ENCODE measurements at regions not wholly inside any gene's neighbourhood (a gene's known extent, or its start where the extent isn't known, plus 50 kb on each side); places are given as distances from the start of the nearest gene placed in this dataset.
"Not testable (repeated sequence)": the region's sequence is repeated elsewhere in the genome, so short reads cannot be mapped to it uniquely, and the experiment has no call there.

GRCh38 chr12:62069976-62070375 lies 190.2 kb upstream of the USP15 start:
- no peaks in the 10 kb centered on the region for H3K27me3 ChIP-seq (ENCODE audit: control insufficient read depth, insufficient read depth, low read length)
- no peaks in the 10 kb centered on the region for H3K9me3 ChIP-seq (ENCODE audit: control insufficient read depth, insufficient read depth, low read length)
- no peaks in the 10 kb centered on the region for H3K4me1 ChIP-seq (ENCODE audit: control insufficient read depth, insufficient read depth, low read length)
- H3K27ac ChIP-seq (ENCODE audit: low read depth, low read length), result no peak overlapping the region
- no peak for DNase-seq (ENCODE audit: low read depth in 4 of 6, low spot score in 6 of 6)
- no peak overlapping the region for H3K4me3 ChIP-seq (ENCODE audit: low read depth, low read length)
- no peaks in the 10 kb centered on the region for H3K36me3 ChIP-seq (ENCODE audit: control insufficient read depth, insufficient read depth, low read length)

GRCh38 chr12:62073236-62073635 lies 187.0 kb upstream of the USP15 start:
- H3K36me3 ChIP-seq (ENCODE audit: control insufficient read depth, insufficient read depth, low read length); H3K27ac ChIP-seq (ENCODE audit: low read depth, low read length); DNase-seq (ENCODE audit: low read depth in 4 of 6, low spot score in 6 of 6); H3K4me1 ChIP-seq (ENCODE audit: control insufficient read depth, insufficient read depth, low read length); H3K4me3 ChIP-seq (ENCODE audit: low read depth, low read length); H3K27me3 ChIP-seq (ENCODE audit: control insufficient read depth, insufficient read depth, low read length); H3K9me3 ChIP-seq (ENCODE audit: control insufficient read depth, insufficient read depth, low read length): not testable (repeated sequence)

GRCh38 chr12:62075870-62076269 lies 184.3 kb upstream of the USP15 start:
- Histone ChIP-seq H3K9me3 (ENCODE audit: control insufficient read depth, insufficient read depth, low read length) (no peaks in the 10 kb centered on the region), H3K27me3 (ENCODE audit: control insufficient read depth, insufficient read depth, low read length) (no peaks in the 10 kb centered on the region)
- no CpG with 5 or more reads among the region's 1 CpG for WGBS (ENCODE audit: insufficient coverage)

GRCh38 chr12:62078020-62078419 lies 182.2 kb upstream of the USP15 start:
- 63% methylated on average over 3 of the region's 6 CpGs for WGBS (ENCODE audit: insufficient coverage)
- H3K27ac ChIP-seq (ENCODE audit: low read depth, low read length), result no peak overlapping the region
- no peak for DNase-seq (ENCODE audit: low read depth in 4 of 6, low spot score in 6 of 6)
- no peak overlapping the region for H3K4me3 ChIP-seq (ENCODE audit: low read depth, low read length)
- H3K9me3 ChIP-seq (ENCODE audit: control insufficient read depth, insufficient read depth, low read length), result no peaks in the 10 kb centered on the region
- H3K27me3 ChIP-seq (ENCODE audit: control insufficient read depth, insufficient read depth, low read length), result no peaks in the 10 kb centered on the region
- H3K4me1 ChIP-seq (ENCODE audit: control insufficient read depth, insufficient read depth, low read length), result no peaks in the 10 kb centered on the region
- H3K36me3 ChIP-seq (ENCODE audit: control insufficient read depth, insufficient read depth, low read length), result no peaks in the 10 kb centered on the region

More at GRCh38 chr12:62075870-62076269, 184.3 kb upstream of the USP15 start:
- Histone ChIP-seq H3K36me3 (ENCODE audit: control insufficient read depth, insufficient read depth, low read length) (no peaks in the 10 kb centered on the region), H3K27ac (ENCODE audit: low read depth, low read length) (no peak overlapping the region), H3K4me1 (ENCODE audit: control insufficient read depth, insufficient read depth, low read length) (no peaks in the 10 kb centered on the region), H3K4me3 (ENCODE audit: low read depth, low read length) (no peak overlapping the region)
- no peak for DNase-seq (ENCODE audit: low read depth in 4 of 6, low spot score in 6 of 6)

- no peak overlapping the region for H3K4me3 ChIP-seq (ENCODE audit: low read depth, low read length)
- no peak overlapping the region for H3K27ac ChIP-seq (ENCODE audit: low read depth, low read length)
- DNase-seq (ENCODE audit: low read depth in 4 of 6, low spot score in 6 of 6), result no peak
- H3K27me3 ChIP-seq (ENCODE audit: control insufficient read depth, insufficient read depth, low read length), result no peaks in the 10 kb centered on the region
- peaks cover 2% of the 10 kb centered on the region for H3K9me3 ChIP-seq (ENCODE audit: control insufficient read depth, insufficient read depth, low read length)
- 86% methylated on average over 1 of the region's 1 CpG for WGBS (ENCODE audit: insufficient coverage)
- no peaks in the 10 kb centered on the region for H3K4me1 ChIP-seq (ENCODE audit: control insufficient read depth, insufficient read depth, low read length)
- no peaks in the 10 kb centered on the region for H3K36me3 ChIP-seq (ENCODE audit: control insufficient read depth, insufficient read depth, low read length)
Measured at GRCh38 chr12:62082448-62082847, 177.8 kb upstream of the USP15 start.

GRCh38 chr12:62098132-62098531 lies 162.1 kb upstream of the USP15 start:
- Histone ChIP-seq H3K36me3 (ENCODE audit: control insufficient read depth, insufficient read depth, low read length) (no peaks in the 10 kb centered on the region), H3K4me1 (ENCODE audit: control insufficient read depth, insufficient read depth, low read length) (no peaks in the 10 kb centered on the region), H3K27ac (ENCODE audit: low read depth, low read length) (no peak overlapping the region), H3K9me3 (ENCODE audit: control insufficient read depth, insufficient read depth, low read length) (no peaks in the 10 kb centered on the region), H3K4me3 (ENCODE audit: low read depth, low read length) (no peak overlapping the region), H3K27me3 (ENCODE audit: control insufficient read depth, insufficient read depth, low read length) (no peaks in the 10 kb centered on the region)
- 67% methylated on average over 1 of the region's 3 CpGs for WGBS (ENCODE audit: insufficient coverage)
- DNase-seq (ENCODE audit: low read depth in 4 of 6, low spot score in 6 of 6), result no peak

- Histone ChIP-seq H3K36me3 (ENCODE audit: control insufficient read depth, insufficient read depth, low read length) (no peaks in the 10 kb centered on the region), H3K27me3 (ENCODE audit: control insufficient read depth, insufficient read depth, low read length) (no peaks in the 10 kb centered on the region), H3K4me3 (ENCODE audit: low read depth, low read length) (no peak overlapping the region), H3K27ac (ENCODE audit: low read depth, low read length) (no peak overlapping the region), H3K4me1 (ENCODE audit: control insufficient read depth, insufficient read depth, low read length) (no peaks in the 10 kb centered on the region), H3K9me3 (ENCODE audit: control insufficient read depth, insufficient read depth, low read length) (no peaks in the 10 kb centered on the region)
- peak in 1 of 6 donors; percentile 16 for DNase-seq (ENCODE audit: low read depth in 4 of 6, low spot score in 6 of 6)
Measured at GRCh38 chr12:62103748-62104147, 156.5 kb upstream of the USP15 start.

GRCh38 chr12:62106547-62107185 lies 153.5 kb upstream of the USP15 start:
- Histone ChIP-seq H3K27me3 (ENCODE audit: control insufficient read depth, insufficient read depth, low read length) (no peaks in the 10 kb centered on the region), H3K4me3 (ENCODE audit: low read depth, low read length) (no peak overlapping the region), H3K4me1 (ENCODE audit: control insufficient read depth, insufficient read depth, low read length) (no peaks in the 10 kb centered on the region), H3K27ac (ENCODE audit: low read depth, low read length) (no peak overlapping the region), H3K9me3 (ENCODE audit: control insufficient read depth, insufficient read depth, low read length) (no peaks in the 10 kb centered on the region), H3K36me3 (ENCODE audit: control insufficient read depth, insufficient read depth, low read length) (no peaks in the 10 kb centered on the region)
- peak in 5 of 6 donors; percentile 9 to 89 (median 23) for DNase-seq (ENCODE audit: low read depth in 4 of 6, low spot score in 6 of 6)
- 50% methylated on average over 2 of the region's 8 CpGs for WGBS (ENCODE audit: insufficient coverage)

- H3K9me3 ChIP-seq (ENCODE audit: control insufficient read depth, insufficient read depth, low read length), result no peaks in the 10 kb centered on the region
- WGBS (ENCODE audit: insufficient coverage), result 68% methylated on average over 10 of the region's 10 CpGs
Measured at GRCh38 chr12:62113366-62114011, 146.7 kb upstream of the USP15 start.

GRCh38 chr12:62116986-62117385 lies 143.2 kb upstream of the USP15 start:
- H3K4me3 ChIP-seq (ENCODE audit: low read depth, low read length), result no peak overlapping the region
- no peak for DNase-seq (ENCODE audit: low read depth in 4 of 6, low spot score in 6 of 6)
- no CpG with 5 or more reads among the region's 2 CpGs for WGBS (ENCODE audit: insufficient coverage)
- H3K4me1 ChIP-seq (ENCODE audit: control insufficient read depth, insufficient read depth, low read length), result no peaks in the 10 kb centered on the region
- no peak overlapping the region for H3K27ac ChIP-seq (ENCODE audit: low read depth, low read length)
- H3K9me3 ChIP-seq (ENCODE audit: control insufficient read depth, insufficient read depth, low read length), result no peaks in the 10 kb centered on the region
- H3K36me3 ChIP-seq (ENCODE audit: control insufficient read depth, insufficient read depth, low read length), result no peaks in the 10 kb centered on the region
- no peaks in the 10 kb centered on the region for H3K27me3 ChIP-seq (ENCODE audit: control insufficient read depth, insufficient read depth, low read length)

More at GRCh38 chr12:62113366-62114011, 146.7 kb upstream of the USP15 start:
- DNase-seq (ENCODE audit: low read depth in 4 of 6, low spot score in 6 of 6), result no peak
- Histone ChIP-seq H3K4me3 (ENCODE audit: low read depth, low read length) (no peak overlapping the region), H3K27ac (ENCODE audit: low read depth, low read length) (no peak overlapping the region), H3K27me3 (ENCODE audit: control insufficient read depth, insufficient read depth, low read length) (no peaks in the 10 kb centered on the region), H3K4me1 (ENCODE audit: control insufficient read depth, insufficient read depth, low read length) (no peaks in the 10 kb centered on the region), H3K36me3 (ENCODE audit: control insufficient read depth, insufficient read depth, low read length) (no peaks in the 10 kb centered on the region)
